LNCaP clone FGC (cell line): ENCODE measurements at regions not wholly inside any gene's neighbourhood (a gene's known extent, or its start where the extent isn't known, plus 50 kb on each side); places are given as distances from the start of the nearest gene placed in this dataset.
A peak's percentile ranks its signal among the peaks of the same experiment; 100 is the strongest.

Experiments
- DNase-seq: peaks from one replicate; pipeline ENCODE4 v3.0.0-alpha.2; 2011; ENCODE audit warnings: low read depth
- H3K4me3 ChIP-seq: 2 replicates; pipeline ENCODE4 v1.5.1; 2011; ENCODE audit warnings: mild to moderate bottlenecking, low read depth, low read length, control low read depth
- CTCF ChIP-seq: IDR thresholded peaks from 2 replicates; pipeline ENCODE4 v1.5.1; 2012; ENCODE audit warnings: mild to moderate bottlenecking; ENCODE audit not compliant: control insufficient read depth, insufficient read depth; ENCODE audit errors: extremely low read depth

- TF ChIP-seq CTCF = no peak
- H3K4me3 ChIP-seq = no peak overlapping the region
- peak; percentile 46 for DNase-seq
Measured at GRCh38 chr18:49731860-49732311, 81.4 kb downstream of the ACAA2 start.

GRCh38 chr18:49731421-49731841 is 81.9 kb downstream of the ACAA2 start:
- TF ChIP-seq CTCF = no peak
- no peak overlapping the region for H3K4me3 ChIP-seq
- no peak for DNase-seq

GRCh38 chr18:49730951-49731391 is 82.4 kb downstream of the ACAA2 start:
- DNase-seq = no peak
- TF ChIP-seq CTCF = no peak
- no peak overlapping the region for H3K4me3 ChIP-seq

GRCh38 chr18:49728542-49728941 is 84.8 kb downstream of the ACAA2 start:
- TF ChIP-seq CTCF = peak; percentile 49
- no peak overlapping the region for H3K4me3 ChIP-seq
- no peak for DNase-seq

- no peak for TF ChIP-seq CTCF
- peak; percentile 58 for DNase-seq
- no peak overlapping the region for H3K4me3 ChIP-seq
Measured at GRCh38 chr18:49727816-49728215, 85.5 kb downstream of the ACAA2 start.

- H3K4me3 ChIP-seq = no peak overlapping the region
- no peak for DNase-seq
- no peak for TF ChIP-seq CTCF
Measured at GRCh38 chr18:49726675-49726963, 86.7 kb downstream of the ACAA2 start.

GRCh38 chr18:49725809-49726674 is 87.3 kb downstream of the ACAA2 start:
- no peak for TF ChIP-seq CTCF

More at GRCh38 chr18:49725809-49726674, 87.3 kb downstream of the ACAA2 start:
- no peak overlapping the region for H3K4me3 ChIP-seq
- no peak for DNase-seq
